ENCODE measurements at regions not wholly inside any gene's neighbourhood (a gene's known extent, or its start where the extent isn't known, plus 50 kb on each side); places are given as distances from the start of the nearest gene placed in this dataset.

GRCh38 chr1:80021891-80022290 lies 1015.4 kb upstream of the ADGRL4 start:
- H3K27me3 Mint-ChIP-seq = no peaks in the 10 kb centered on the region

DNA sequence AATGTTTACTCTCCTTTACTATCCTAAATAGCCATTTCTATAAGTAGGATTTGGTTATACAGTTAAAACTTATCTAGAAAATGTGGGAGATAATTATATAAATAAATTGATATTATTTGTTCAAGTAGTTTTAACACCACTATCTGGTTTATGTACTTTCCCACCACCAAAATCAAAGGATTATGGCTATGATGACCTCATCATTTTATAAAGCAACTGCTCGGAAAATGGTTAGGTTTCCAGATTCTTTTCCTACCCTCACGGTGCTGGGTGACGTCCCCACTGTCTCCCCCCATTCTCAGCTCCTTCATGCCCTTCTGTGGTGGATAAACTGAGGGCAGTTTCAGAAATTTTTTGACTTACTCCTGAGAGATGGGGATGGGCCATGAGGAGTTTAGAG lies 1011.8 kb upstream of the ADGRL4 start:
- H3K4me1 Mint-ChIP-seq = no peaks in the 10 kb centered on the region

More at GRCh38 chr1:80021891-80022290, 1015.4 kb upstream of the ADGRL4 start:
- Mint-ChIP-seq H3K27ac (no peak overlapping the region), H3K4me3 (no peak overlapping the region), H3K4me1 (no peaks in the 10 kb centered on the region), H3K9me3 (peaks cover 0 to 4% (median 0%) of the 10 kb centered on the region in 3 donors), H3K36me3 (no peaks in the 10 kb centered on the region)

GRCh38 chr1:80008934-80009333 lies 1002.4 kb upstream of the ADGRL4 start:
- no peak overlapping the region for H3K4me3 Mint-ChIP-seq
- H3K27ac Mint-ChIP-seq = no peak overlapping the region
- H3K36me3 Mint-ChIP-seq = no peaks in the 10 kb centered on the region
- no peaks in the 10 kb centered on the region for H3K27me3 Mint-ChIP-seq
- no peaks in the 10 kb centered on the region for H3K9me3 Mint-ChIP-seq
- no peaks in the 10 kb centered on the region for H3K4me1 Mint-ChIP-seq

More for the DNA sequence above, 1011.8 kb upstream of the ADGRL4 start:
- Mint-ChIP-seq H3K27me3 (no peaks in the 10 kb centered on the region), H3K4me3 (no peak overlapping the region), H3K9me3 (peaks cover 0 to 2% (median 0%) of the 10 kb centered on the region in 3 donors), H3K27ac (no peak overlapping the region), H3K36me3 (no peaks in the 10 kb centered on the region)

DNA sequence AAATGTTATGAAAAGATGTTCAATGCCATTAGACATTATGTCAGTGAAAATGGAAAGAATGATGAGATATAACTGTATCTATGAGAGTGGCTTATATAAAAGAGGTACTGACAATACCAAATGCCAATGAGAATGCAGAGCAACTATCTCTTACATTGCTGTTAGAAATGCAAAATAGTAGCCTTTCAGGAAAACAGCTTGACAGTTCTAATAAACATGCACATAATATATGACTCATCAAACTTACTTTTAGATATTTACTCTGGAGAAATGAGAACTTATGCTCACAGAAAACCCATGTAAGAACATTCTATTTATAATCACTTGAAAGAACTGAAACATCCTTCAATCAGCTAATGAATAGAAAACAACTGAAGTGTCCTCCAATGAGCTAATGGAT lies 996.7 kb upstream of the ADGRL4 start:
- Mint-ChIP-seq H3K36me3 (no peaks in the 10 kb centered on the region), H3K4me1 (no peaks in the 10 kb centered on the region), H3K9me3 (peaks cover 0 to 2% (median 0%) of the 10 kb centered on the region in 3 donors), H3K27me3 (peaks cover 5% of the 10 kb centered on the region), H3K4me3 (no peak overlapping the region), H3K27ac (no peak overlapping the region)

GRCh38 chr1:79988401-79988800 lies 981.9 kb upstream of the ADGRL4 start:
- Mint-ChIP-seq H3K4me1 (peaks cover 0 to 1% (median 0%) of the 10 kb centered on the region in 3 donors), H3K27me3 (no peaks in the 10 kb centered on the region), H3K4me3 (no peak overlapping the region), H3K27ac (no peak overlapping the region), H3K9me3 (no peaks in the 10 kb centered on the region), H3K36me3 (no peaks in the 10 kb centered on the region)

DNA sequence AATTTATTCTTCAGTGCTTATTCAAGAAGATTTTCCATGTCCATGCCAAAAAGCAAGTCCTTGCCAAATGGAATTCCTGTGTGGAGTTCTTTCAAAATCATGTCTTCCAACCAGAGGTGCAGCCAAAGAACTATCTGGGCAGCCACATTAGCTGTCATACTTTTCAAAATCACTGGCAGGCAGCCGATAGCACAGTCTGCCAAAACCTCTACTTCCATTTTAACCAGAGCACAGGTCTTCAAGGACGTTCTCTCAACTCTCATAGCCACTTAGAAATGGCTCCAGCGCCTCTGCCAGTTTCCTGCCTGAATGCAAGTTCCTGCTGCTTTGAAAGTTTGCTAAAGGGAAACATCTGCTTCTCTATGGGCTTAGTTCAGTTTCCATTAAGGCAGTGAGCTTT lies 975.7 kb upstream of the ADGRL4 start:
- H3K36me3 Mint-ChIP-seq = no peaks in the 10 kb centered on the region
- no peak overlapping the region for H3K4me3 Mint-ChIP-seq
- no peaks in the 10 kb centered on the region for H3K27me3 Mint-ChIP-seq
- H3K4me1 Mint-ChIP-seq = no peaks in the 10 kb centered on the region
- H3K9me3 Mint-ChIP-seq = no peaks in the 10 kb centered on the region
- no peak overlapping the region for H3K27ac Mint-ChIP-seq

GRCh38 chr1:79981481-79981880 lies 975.0 kb upstream of the ADGRL4 start:
- Mint-ChIP-seq H3K36me3 (no peaks in the 10 kb centered on the region), H3K9me3 (peaks cover 0 to 2% (median 0%) of the 10 kb centered on the region in 3 donors), H3K27me3 (no peaks in the 10 kb centered on the region), H3K4me3 (no peak overlapping the region), H3K4me1 (no peaks in the 10 kb centered on the region), H3K27ac (no peak overlapping the region)

DNA sequence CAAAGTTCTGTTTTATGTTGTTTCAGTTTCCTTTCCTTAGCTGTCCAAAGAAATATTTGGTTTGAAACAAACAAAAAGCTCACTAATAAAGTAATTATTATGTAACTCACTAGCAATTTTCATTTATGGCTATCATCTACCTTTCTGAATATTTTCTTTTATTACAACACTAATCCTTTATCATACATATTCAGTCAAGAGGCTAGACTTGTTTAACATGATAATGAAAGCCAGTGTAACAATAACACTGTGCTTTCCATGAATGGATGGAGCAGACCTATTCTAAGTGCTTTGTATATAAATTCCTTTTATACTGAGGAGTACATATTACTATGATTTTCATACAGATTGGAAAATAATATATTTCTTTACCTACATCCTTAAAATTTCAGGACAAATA lies 972.8 kb upstream of the ADGRL4 start:
- Mint-ChIP-seq H3K9me3 (peaks cover 0 to 2% (median 0%) of the 10 kb centered on the region in 3 donors), H3K4me1 (no peaks in the 10 kb centered on the region), H3K27ac (no peak overlapping the region), H3K4me3 (no peak overlapping the region), H3K27me3 (no peaks in the 10 kb centered on the region), H3K36me3 (no peaks in the 10 kb centered on the region)

- Mint-ChIP-seq H3K27me3 (no peaks in the 10 kb centered on the region), H3K9me3 (peaks cover 0 to 2% (median 0%) of the 10 kb centered on the region in 3 donors), H3K27ac (no peak overlapping the region), H3K4me3 (no peak overlapping the region), H3K4me1 (no peaks in the 10 kb centered on the region), H3K36me3 (no peaks in the 10 kb centered on the region)
These were observed 969.8 kb upstream of the ADGRL4 start for GRCh38 chr1:79976287-79976686.

GRCh38 chr1:79974659-79975058 lies 968.1 kb upstream of the ADGRL4 start:
- no peak overlapping the region for H3K4me3 Mint-ChIP-seq

GRCh38 chr1:79969886-79970285 lies 963.4 kb upstream of the ADGRL4 start:
- Mint-ChIP-seq H3K27me3 (no peaks in the 10 kb centered on the region), H3K4me3 (no peak overlapping the region), H3K9me3 (peaks cover 0 to under 1% (median 0%) of the 10 kb centered on the region in 3 donors)

More at GRCh38 chr1:79974659-79975058, 968.1 kb upstream of the ADGRL4 start:
- no peak overlapping the region for H3K27ac Mint-ChIP-seq
- no peaks in the 10 kb centered on the region for H3K36me3 Mint-ChIP-seq
- no peaks in the 10 kb centered on the region for H3K4me1 Mint-ChIP-seq
- no peaks in the 10 kb centered on the region for H3K27me3 Mint-ChIP-seq
- H3K9me3 Mint-ChIP-seq = peaks cover 0 to 2% (median 0%) of the 10 kb centered on the region in 3 donors

DNA sequence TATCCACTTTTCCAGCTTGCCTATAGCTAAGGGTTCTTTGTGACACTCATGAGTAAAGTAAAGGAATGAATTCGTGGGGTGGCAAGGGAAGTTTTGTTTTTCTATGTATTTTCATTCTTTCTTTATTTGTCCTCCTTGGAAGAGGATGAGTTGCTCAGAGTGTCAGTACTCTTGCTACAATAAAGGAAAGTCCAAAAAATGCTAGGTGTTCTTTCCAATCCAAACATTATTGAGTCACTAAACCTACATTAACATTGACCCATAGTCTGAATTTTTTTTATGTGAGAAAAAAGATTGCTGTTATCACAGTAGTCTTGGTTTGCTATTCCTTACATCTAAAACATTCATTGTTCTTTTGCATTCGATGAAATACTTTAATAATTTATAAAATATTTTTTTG lies 959.9 kb upstream of the ADGRL4 start:
- peaks cover 1 to 4% (median 3%) of the 10 kb centered on the region in 3 donors for H3K9me3 Mint-ChIP-seq
- H3K36me3 Mint-ChIP-seq = no peaks in the 10 kb centered on the region
- peaks cover 0 to 2% (median 1%) of the 10 kb centered on the region in 3 donors for H3K4me1 Mint-ChIP-seq
- H3K4me3 Mint-ChIP-seq = no peak overlapping the region
- H3K27ac Mint-ChIP-seq = no peak overlapping the region
- no peaks in the 10 kb centered on the region for H3K27me3 Mint-ChIP-seq

More at GRCh38 chr1:79969886-79970285, 963.4 kb upstream of the ADGRL4 start:
- no peaks in the 10 kb centered on the region for H3K36me3 Mint-ChIP-seq
- no peak overlapping the region for H3K27ac Mint-ChIP-seq
- H3K4me1 Mint-ChIP-seq = peaks cover 0 to 2% (median 0%) of the 10 kb centered on the region in 3 donors

GRCh38 chr1:79959635-79960034 lies 953.1 kb upstream of the ADGRL4 start:
- Mint-ChIP-seq H3K27ac (no peak overlapping the region), H3K36me3 (peaks cover 4% of the 10 kb centered on the region), H3K4me1 (peaks cover 0 to 1% (median 0%) of the 10 kb centered on the region in 3 donors), H3K9me3 (peaks cover 2 to 12% (median 11%) of the 10 kb centered on the region in 3 donors), H3K27me3 (no peaks in the 10 kb centered on the region), H3K4me3 (no peak overlapping the region)

DNA sequence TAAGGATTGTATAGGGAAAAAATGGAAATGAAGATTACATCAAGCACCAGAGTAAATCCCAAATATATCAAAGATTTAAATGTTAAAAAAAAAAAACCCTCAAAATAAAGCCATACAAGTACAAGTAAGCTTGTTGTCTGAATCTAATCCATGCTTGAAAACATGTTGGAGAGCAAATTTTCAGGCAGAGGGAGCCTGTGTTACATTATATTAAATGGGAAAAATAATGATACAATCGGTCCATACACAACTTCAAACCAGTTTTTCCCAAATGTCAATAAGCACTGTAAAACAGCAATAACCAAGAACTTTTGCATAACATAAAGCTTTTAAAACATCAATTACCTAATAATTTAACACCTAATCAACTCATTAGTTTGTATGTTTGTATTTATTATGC lies 949.4 kb upstream of the ADGRL4 start:
- Mint-ChIP-seq H3K27me3 (no peaks in the 10 kb centered on the region), H3K9me3 (peaks cover 7 to 17% (median 8%) of the 10 kb centered on the region in 3 donors), H3K36me3 (peaks cover 4% of the 10 kb centered on the region), H3K27ac (no peak overlapping the region), H3K4me1 (no peaks in the 10 kb centered on the region), H3K4me3 (no peak overlapping the region)

- Mint-ChIP-seq H3K9me3 (peaks cover 0 to 6% (median 5%) of the 10 kb centered on the region in 3 donors), H3K36me3 (no peaks in the 10 kb centered on the region), H3K27ac (no peak overlapping the region), H3K4me3 (no peak overlapping the region), H3K4me1 (no peaks in the 10 kb centered on the region), H3K27me3 (no peaks in the 10 kb centered on the region)
These were observed 944.0 kb upstream of the ADGRL4 start for GRCh38 chr1:79950511-79950910.

DNA sequence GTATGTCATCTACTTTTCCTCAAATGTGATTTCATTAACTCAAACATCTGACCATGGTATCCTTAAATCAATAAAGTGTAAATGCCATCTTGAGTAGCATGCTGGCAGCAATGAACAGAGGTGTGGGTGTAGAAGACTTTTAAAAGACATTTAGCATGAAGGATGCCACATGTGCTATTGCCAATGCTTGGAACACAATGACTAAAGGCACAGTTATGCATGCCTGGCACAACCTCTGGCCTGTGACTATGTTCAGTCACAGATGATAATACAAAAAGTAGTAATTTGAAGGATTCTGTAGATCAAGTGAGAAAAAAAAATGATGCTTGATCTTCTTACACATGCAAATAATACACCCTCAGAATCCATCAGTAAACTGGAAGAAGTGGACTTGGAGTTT lies 938.9 kb upstream of the ADGRL4 start:
- H3K9me3 Mint-ChIP-seq = peaks cover 0 to 2% (median 2%) of the 10 kb centered on the region in 3 donors
- H3K27ac Mint-ChIP-seq = no peak overlapping the region
- H3K36me3 Mint-ChIP-seq = no peaks in the 10 kb centered on the region
- H3K27me3 Mint-ChIP-seq = no peaks in the 10 kb centered on the region
- H3K4me3 Mint-ChIP-seq = no peak overlapping the region
- H3K4me1 Mint-ChIP-seq = no peaks in the 10 kb centered on the region
